ENCODE measurements at regions not wholly inside any gene's neighbourhood (a gene's known extent, or its start where the extent isn't known, plus 50 kb on each side); places are given as distances from the start of the nearest gene placed in this dataset.

GRCh38 chr2:156999661-157000060, 257.8 kb upstream of the GALNT5 start (continued):
- TF ChIP-seq ESRRA (CRISPR knock-in tag; IDR thresholded peaks at IDR 0.05; ENCODE audit: borderline replicate concordance) (no peak), TP53 (CRISPR knock-in tag; IDR thresholded peaks at IDR 0.05) (no peak), NR1H2 (CRISPR knock-in tag; IDR thresholded peaks at IDR 0.05) (no peak), NFATC4 (CRISPR knock-in tag; IDR thresholded peaks at IDR 0.05) (no peak), ZNF138 (CRISPR knock-in tag; conservative IDR thresholded peaks at IDR 0.05) (no peak), RORB (CRISPR knock-in tag; IDR thresholded peaks at IDR 0.05) (no peak)
- TF ChIP-seq, protein P1, sequence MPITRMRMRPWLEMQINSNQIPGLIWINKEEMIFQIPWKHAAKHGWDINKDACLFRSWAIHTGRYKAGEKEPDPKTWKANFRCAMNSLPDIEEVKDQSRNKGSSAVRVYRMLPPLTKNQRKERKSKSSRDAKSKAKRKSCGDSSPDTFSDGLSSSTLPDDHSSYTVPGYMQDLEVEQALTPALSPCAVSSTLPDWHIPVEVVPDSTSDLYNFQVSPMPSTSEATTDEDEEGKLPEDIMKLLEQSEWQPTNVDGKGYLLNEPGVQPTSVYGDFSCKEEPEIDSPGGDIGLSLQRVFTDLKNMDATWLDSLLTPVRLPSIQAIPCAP (CRISPR knock-in tag; IDR thresholded peaks at IDR 0.05), result no peak
- TF ChIP-seq, protein P2, sequence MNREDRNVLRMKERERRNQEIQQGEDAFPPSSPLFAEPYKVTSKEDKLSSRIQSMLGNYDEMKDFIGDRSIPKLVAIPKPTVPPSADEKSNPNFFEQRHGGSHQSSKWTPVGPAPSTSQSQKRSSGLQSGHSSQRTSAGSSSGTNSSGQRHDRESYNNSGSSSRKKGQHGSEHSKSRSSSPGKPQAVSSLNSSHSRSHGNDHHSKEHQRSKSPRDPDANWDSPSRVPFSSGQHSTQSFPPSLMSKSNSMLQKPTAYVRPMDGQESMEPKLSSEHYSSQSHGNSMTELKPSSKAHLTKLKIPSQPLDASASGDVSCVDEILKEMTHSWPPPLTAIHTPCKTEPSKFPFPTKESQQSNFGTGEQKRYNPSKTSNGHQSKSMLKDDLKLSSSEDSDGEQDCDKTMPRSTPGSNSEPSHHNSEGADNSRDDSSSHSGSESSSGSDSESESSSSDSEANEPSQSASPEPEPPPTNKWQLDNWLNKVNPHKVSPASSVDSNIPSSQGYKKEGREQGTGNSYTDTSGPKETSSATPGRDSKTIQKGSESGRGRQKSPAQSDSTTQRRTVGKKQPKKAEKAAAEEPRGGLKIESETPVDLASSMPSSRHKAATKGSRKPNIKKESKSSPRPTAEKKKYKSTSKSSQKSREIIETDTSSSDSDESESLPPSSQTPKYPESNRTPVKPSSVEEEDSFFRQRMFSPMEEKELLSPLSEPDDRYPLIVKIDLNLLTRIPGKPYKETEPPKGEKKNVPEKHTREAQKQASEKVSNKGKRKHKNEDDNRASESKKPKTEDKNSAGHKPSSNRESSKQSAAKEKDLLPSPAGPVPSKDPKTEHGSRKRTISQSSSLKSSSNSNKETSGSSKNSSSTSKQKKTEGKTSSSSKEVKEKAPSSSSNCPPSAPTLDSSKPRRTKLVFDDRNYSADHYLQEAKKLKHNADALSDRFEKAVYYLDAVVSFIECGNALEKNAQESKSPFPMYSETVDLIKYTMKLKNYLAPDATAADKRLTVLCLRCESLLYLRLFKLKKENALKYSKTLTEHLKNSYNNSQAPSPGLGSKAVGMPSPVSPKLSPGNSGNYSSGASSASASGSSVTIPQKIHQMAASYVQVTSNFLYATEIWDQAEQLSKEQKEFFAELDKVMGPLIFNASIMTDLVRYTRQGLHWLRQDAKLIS (CRISPR knock-in tag; IDR thresholded peaks at IDR 0.05; ENCODE audit: borderline replicate concordance), result no peak

GRCh38 chr2:157004789-157005188, 252.7 kb upstream of the GALNT5 start:
- no peak for ATAC-seq
- Mint-ChIP-seq H3K9me3 (peaks cover 8% of the 10 kb centered on the region; the same call in 1 of the 2 replicates), H3K27ac (no peak overlapping the region), H3K36me3 (no peaks in the 10 kb centered on the region), H3K4me3 (no peak overlapping the region), H3K27me3 (ENCODE audit: low read depth) (no peaks in the 10 kb centered on the region; the same call in 1 of the 2 replicates), H3K4me1 (no peaks in the 10 kb centered on the region; the same call in 1 of the 2 replicates)
- DNase-seq (ENCODE audit: low spot score), result no peak
- CTCF ChIA-PET, result no interaction called here
- POLR2A ChIA-PET, result no interaction called here
- TF ChIP-seq, protein P3, sequence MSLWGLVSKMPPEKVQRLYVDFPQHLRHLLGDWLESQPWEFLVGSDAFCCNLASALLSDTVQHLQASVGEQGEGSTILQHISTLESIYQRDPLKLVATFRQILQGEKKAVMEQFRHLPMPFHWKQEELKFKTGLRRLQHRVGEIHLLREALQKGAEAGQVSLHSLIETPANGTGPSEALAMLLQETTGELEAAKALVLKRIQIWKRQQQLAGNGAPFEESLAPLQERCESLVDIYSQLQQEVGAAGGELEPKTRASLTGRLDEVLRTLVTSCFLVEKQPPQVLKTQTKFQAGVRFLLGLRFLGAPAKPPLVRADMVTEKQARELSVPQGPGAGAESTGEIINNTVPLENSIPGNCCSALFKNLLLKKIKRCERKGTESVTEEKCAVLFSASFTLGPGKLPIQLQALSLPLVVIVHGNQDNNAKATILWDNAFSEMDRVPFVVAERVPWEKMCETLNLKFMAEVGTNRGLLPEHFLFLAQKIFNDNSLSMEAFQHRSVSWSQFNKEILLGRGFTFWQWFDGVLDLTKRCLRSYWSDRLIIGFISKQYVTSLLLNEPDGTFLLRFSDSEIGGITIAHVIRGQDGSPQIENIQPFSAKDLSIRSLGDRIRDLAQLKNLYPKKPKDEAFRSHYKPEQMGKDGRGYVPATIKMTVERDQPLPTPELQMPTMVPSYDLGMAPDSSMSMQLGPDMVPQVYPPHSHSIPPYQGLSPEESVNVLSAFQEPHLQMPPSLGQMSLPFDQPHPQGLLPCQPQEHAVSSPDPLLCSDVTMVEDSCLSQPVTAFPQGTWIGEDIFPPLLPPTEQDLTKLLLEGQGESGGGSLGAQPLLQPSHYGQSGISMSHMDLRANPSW (CRISPR knock-in tag; conservative IDR thresholded peaks at IDR 0.05; ENCODE audit: low read depth), result no peak
- TF ChIP-seq ZBTB21 (CRISPR knock-in tag; IDR thresholded peaks at IDR 0.05; ENCODE audit: borderline replicate concordance), result no peak
- no peak for TF ChIP-seq ESRRA (CRISPR knock-in tag; IDR thresholded peaks at IDR 0.05; ENCODE audit: borderline replicate concordance)
- no peak for TF ChIP-seq NR2C2 (CRISPR knock-in tag; IDR thresholded peaks at IDR 0.05)
- TF ChIP-seq ZNF121 (CRISPR knock-in tag; IDR thresholded peaks at IDR 0.05), result no peak
- TF ChIP-seq SP1 (CRISPR knock-in tag; conservative IDR thresholded peaks at IDR 0.05), result no peak
- TF ChIP-seq ZNF532 (CRISPR knock-in tag; IDR thresholded peaks at IDR 0.05; ENCODE audit: borderline replicate concordance), result no peak
- no peak for TF ChIP-seq GTF2I (CRISPR knock-in tag; conservative IDR thresholded peaks at IDR 0.05)
- no peak for TF ChIP-seq EMX1 (CRISPR knock-in tag; IDR thresholded peaks at IDR 0.05)
- TF ChIP-seq, protein P4, sequence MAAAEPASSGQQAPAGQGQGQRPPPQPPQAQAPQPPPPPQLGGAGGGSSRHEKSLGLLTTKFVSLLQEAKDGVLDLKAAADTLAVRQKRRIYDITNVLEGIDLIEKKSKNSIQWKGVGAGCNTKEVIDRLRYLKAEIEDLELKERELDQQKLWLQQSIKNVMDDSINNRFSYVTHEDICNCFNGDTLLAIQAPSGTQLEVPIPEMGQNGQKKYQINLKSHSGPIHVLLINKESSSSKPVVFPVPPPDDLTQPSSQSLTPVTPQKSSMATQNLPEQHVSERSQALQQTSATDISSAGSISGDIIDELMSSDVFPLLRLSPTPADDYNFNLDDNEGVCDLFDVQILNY (CRISPR knock-in tag; IDR thresholded peaks at IDR 0.05), result no peak
- no peak for TF ChIP-seq ZNF416 (CRISPR knock-in tag; IDR thresholded peaks at IDR 0.05)
